NCI-H146 treated with DMSO at 0.1 percent for 48 hours (cell line): ENCODE measurements at regions not wholly inside any gene's neighbourhood (a gene's known extent, or its start where the extent isn't known, plus 50 kb on each side); places are given as distances from the start of the nearest gene placed in this dataset.
"Not testable (repeated sequence)": the region's sequence is repeated elsewhere in the genome, so short reads cannot be mapped to it uniquely, and the experiment has no call there.

ENCODE experiments used
- DNase-seq: peaks from one replicate; lab custom pipeline; 2025; ENCODE audit not compliant: unreplicated experiment; lab: John Stamatoyannopoulos, UW

DNA sequence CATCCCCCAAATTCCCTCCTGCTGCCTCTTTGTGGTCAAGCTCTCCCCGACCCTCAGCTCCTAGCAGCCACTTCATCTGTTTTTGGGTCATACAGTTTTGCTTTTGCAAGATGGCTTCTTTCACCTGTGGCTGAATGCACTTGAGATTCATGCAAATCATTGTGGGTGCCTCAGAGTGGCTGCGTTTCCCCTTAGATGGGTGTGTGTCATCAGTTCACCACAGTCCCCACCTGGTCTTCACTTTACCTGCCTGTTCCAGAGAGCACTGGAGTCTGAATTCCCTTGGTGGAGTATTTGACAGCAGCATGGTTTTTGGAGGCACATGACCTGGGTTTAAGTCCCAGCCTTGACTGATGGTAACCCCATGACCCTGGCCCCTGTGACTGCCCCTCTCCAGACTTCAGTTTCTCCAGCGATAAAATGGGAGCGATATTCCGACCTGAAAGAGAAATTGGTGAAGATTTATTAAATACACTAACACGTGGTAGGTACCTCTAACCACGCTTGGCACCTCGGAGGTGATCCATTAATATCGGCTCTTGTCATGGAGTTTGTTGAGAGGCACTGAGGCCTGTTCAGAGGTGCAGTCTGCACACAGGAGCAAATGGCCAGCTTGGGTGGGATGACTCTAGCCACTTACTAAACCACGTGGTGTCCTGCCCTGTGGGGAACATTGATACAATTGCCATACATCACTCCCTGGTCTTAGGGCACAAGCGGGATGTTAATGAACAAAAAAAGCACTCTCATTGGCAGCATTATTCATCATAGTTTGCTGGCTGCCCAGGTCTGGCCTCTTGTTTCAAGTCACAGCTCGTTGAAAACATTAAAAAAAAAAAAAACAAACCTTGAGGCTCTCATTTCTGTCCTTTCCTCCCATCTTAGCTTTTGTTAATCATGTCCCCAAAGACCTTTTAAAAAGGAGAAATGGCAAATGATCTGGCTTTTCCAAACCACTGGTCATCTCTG lies 167.2 kb upstream of the KCNG1 start:
- no peak for DNase-seq

GRCh38 chr20:51188941-51189340 lies 166.0 kb upstream of the KCNG1 start:
- no peak for DNase-seq

DNA sequence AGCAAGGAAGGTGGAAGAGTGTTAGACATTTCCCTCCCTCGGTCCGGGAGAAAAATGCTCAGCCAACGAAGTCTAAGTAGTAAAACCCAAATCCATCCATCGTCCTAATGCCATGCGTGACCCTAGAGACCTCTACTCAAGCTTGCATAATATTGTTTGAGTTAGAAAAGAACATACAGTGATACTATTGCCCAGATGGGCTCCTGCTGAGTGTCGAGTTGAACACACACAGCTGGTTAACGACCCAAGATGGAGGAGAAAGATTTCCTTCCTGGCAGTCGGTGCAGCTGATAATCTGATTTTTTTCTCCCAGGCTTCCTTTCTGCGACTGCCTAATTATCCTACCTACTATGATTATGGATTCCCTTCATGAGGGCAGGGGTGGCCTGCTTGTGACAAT lies 164.4 kb upstream of the KCNG1 start:
- no peak for DNase-seq

GRCh38 chr20:51185861-51186260 lies 163.0 kb upstream of the KCNG1 start:
- DNase-seq = no peak

DNA sequence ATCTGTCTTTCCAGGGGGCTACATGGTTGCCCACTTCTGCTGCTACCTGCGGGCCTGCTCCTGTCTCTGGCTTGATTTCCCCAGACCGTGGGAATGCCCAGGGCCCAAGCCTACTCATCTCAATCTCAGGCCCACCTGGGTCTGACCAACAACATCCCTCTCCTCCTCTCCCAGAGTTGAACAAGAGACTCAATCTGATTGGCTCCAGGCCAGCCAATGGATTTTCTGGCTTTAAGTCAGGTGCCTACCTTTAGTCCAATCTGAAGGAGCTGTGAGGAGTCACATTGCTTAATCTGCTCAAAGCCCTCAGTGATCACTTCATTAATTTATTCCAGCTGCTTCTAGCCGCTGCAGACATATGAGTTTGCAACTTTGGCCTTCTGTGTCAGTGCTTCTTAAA lies 162.4 kb upstream of the KCNG1 start:
- no peak for DNase-seq

- DNase-seq = no peak
Measured at GRCh38 chr20:51184289-51184688, 161.4 kb upstream of the KCNG1 start.

DNA sequence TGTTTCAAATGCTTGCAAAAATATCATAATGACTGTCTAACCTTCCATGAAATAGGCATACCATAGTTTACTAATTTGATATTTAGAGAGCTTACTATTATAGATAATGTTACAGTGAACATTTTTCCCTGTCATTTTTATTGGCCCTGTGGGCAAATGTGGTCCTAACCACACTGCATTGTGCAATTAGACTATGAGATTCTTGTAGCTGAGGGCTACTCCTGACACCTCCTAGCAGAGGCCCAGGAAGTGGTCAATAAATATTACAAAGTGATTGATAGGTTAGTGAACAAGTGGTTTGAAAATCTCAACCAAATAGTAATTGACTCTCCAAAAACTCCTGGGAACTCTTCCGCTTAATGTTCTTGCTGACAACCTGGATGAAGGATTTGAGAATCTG lies 160.5 kb upstream of the KCNG1 start:
- no peak for DNase-seq

- no peak for DNase-seq
Measured at GRCh38 chr20:51182571-51182970, 159.7 kb upstream of the KCNG1 start.

DNA sequence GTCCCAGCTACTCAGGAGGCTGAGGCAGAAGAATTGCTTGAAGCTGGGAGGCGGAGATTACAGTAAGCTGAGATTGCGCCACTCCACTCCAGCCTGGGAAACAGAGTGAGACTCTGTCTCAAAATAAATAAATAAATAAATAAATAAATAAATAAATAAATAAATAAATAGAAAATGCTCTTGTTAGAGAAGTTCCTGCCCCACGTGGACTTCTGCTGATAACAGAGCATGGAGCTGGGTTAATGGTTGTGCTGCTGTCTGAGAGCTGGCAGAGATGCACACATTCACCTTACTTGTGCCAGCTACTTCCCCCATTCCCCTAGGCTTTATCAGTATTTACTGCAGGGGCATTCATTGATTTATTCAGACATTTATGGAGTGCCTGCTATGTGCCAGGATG lies 155.2 kb upstream of the KCNG1 start:
- no peak for DNase-seq

- no peak for DNase-seq
Measured at GRCh38 chr20:51176876-51177275, 154.0 kb upstream of the KCNG1 start.

- no peak for DNase-seq
Measured at GRCh38 chr20:51176446-51176845, 153.5 kb upstream of the KCNG1 start.

DNA sequence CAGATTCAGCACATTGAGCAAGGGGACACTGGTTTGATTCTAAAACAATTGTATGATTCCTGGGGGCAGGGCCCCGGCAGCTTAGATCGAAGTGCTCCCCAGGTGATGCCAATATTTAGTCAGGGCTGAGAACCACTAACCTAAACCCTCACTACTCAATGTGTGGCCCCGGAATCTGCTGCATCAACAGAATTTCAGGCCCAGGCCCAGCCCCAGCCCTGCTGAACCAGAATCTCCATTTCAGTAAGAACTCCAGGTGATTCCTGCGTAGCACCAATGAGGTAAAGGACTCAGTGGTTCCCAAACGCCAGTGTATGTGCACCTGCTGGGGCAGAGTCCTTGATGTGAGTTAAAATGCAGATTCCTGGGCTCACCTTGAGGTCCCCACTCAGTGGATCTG lies 152.8 kb upstream of the KCNG1 start:
- DNase-seq = no peak

DNA sequence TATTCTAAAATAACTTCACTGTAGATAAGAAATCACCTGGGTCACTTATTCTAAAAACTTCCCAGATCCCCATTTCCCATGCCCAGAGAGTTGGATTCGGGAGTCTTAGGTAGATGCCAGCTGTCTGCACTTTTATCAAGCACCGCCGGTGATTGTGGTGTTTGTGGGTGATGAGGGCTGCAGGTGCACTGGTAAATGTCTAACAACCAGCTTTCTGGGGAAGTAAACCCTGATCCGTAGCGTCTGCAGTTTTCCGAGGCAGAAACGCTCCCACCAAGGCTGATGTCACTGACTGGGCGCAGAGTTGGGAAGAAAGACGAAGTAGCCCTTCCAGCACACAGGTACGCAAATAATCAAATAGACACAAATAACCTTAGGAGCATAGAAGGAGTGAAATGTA lies 152.2 kb upstream of the KCNG1 start:
- no peak for DNase-seq

DNA sequence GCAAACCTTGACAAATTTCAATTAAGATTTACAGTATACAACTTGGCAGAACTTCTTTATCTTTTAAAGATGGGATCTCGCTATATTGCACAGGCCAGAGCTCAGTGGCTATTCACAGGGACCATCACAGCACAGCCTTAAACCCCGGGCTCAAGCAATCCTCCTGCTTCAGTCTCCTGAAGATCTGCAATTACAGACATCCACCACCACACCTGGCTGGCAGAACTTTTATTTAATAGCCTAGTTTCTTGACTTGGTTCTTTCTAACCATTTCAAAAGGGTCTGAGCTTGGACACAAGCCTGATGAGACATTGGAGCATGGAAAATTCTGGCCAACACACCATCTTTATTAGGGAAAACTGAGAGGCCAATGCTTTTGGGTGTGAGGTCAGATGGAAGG lies 151.6 kb upstream of the KCNG1 start:
- no peak for DNase-seq

GRCh38 chr20:51172558-51173428 lies 149.9 kb upstream of the KCNG1 start:
- DNase-seq = no peak

DNA sequence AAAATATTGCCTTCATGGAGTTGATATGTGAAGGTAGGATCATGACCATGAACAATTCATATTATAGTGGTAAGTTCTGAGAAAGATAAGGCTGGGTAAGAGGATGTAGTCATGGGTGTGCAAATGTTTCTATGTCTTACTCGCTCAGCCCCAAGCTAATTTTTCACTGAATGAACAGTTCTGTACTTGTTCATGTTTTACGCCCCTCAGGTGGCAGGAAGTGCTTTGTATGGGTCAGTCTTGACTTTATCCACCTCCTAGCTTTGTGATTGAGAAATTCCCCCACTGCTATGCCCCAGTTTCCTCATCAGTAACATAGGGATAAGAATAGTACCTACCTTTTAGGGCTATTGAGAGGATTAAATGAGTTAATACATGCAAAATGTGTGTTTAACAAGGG lies 148.2 kb upstream of the KCNG1 start:
- DNase-seq = no peak

- no peak for DNase-seq
Measured at GRCh38 chr20:51169813-51170212, 146.9 kb upstream of the KCNG1 start.

- not testable (repeated sequence) for DNase-seq
Measured at GRCh38 chr20:51167911-51168310, 145.0 kb upstream of the KCNG1 start.

GRCh38 chr20:51166489-51166888 lies 143.6 kb upstream of the KCNG1 start:
- DNase-seq = no peak

GRCh38 chr20:51165131-51165530 lies 142.2 kb upstream of the KCNG1 start:
- no peak for DNase-seq

GRCh38 chr20:51164731-51165130 lies 141.8 kb upstream of the KCNG1 start:
- no peak for DNase-seq

DNA sequence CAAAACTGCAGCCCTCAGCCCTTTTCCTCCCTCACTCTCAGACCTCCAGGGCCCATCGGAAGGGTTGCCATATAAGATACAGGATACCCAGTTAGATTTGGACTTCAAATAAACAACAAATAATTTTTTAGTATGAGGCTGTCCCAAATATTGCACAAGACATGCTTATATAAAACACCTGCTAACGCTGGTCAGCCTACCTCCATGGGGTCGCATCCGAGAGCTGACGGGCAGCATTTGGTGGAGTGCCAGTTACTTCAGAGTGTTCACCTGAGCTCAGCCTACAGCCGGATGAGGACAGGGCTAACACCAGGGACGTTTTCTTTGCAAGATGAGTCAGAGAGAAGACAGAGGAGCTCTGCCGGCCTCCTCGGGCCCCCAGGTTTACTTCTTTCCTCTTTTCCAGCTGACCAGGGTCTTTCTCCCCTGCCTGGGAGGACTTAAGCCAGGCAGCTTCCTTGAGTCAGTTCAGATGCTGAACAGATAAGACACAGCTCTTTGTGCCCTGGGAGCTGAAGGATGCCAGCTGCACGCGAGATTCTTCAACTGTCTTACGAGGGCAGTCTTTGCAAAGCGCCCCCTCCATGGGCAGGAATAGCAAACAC lies 141.2 kb upstream of the KCNG1 start:
- no peak for DNase-seq
